Gastrocnemius medialis (tissue), 4 donors: ENCODE measurements at regions not wholly inside any gene's neighbourhood (a gene's known extent, or its start where the extent isn't known, plus 50 kb on each side); places are given as distances from the start of the nearest gene placed in this dataset.

ENCODE experiments used
- POLR2A ChIP-seq, 2 donors: fragments of 450-650 bp; IDR thresholded peaks; one replicate each; pipeline ENCODE4 v1.6.1; 2017; ENCODE audit warnings: antibody characterized with exemption in 2 of 2, mild to moderate bottlenecking in 2 of 2, moderate library complexity in 2 of 2
- TF ChIP-seq, protein P1 (sequence below), 5 experiments: fragments of 450-650 bp in 3 of 5; fragments of 200-600 bp in 2 of 5; sonication (generic) in 2 of 5; IDR thresholded peaks in 4 of 5; conservative IDR thresholded peaks in 1 of 5; 1 replicate in 4 of 5; 2 replicates in 1 of 5; pipeline ENCODE4 v1.5.1; 2016 to 2019; ENCODE audit warnings: antibody characterized with exemption in 5 of 5, mild to moderate bottlenecking in 3 of 5, moderate library complexity in 3 of 5

DNA sequence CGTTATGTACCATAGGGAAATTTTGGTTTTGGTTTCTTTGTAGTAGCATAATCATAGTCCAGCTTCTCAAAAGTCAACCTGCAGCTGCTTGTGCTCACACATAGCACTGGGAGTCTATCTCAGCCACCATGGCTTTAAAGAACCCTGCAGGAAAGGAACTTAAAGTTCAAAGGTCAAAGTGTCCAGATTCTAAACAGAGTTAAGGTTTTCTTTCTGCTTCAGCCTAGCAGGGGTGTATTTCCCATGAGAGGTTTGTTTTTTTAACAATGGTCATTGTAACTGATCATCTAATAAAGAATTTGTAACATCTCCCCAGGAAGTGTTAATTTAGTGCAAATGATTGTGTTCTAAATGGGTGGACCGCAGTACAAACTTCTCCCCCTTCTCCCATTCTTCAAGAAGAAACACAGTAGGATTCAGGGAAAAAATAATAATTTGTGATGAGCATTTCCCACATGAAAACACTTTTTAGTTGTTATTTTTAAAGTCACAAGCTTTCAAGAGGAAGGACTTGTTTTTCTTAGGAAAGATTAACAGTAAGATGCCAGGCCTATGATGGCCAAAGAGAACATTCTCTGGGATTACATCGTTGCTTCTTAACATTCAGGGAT, 168.0 kb downstream of the EFNB2 start:
- TF ChIP-seq, protein P1, sequence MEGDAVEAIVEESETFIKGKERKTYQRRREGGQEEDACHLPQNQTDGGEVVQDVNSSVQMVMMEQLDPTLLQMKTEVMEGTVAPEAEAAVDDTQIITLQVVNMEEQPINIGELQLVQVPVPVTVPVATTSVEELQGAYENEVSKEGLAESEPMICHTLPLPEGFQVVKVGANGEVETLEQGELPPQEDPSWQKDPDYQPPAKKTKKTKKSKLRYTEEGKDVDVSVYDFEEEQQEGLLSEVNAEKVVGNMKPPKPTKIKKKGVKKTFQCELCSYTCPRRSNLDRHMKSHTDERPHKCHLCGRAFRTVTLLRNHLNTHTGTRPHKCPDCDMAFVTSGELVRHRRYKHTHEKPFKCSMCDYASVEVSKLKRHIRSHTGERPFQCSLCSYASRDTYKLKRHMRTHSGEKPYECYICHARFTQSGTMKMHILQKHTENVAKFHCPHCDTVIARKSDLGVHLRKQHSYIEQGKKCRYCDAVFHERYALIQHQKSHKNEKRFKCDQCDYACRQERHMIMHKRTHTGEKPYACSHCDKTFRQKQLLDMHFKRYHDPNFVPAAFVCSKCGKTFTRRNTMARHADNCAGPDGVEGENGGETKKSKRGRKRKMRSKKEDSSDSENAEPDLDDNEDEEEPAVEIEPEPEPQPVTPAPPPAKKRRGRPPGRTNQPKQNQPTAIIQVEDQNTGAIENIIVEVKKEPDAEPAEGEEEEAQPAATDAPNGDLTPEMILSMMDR (IDR thresholded peaks at IDR 0.05 in 4 of 5, conservative IDR thresholded peaks at IDR 0.05 in 1 of 5), result no peak
- TF ChIP-seq POLR2A (IDR thresholded peaks at IDR 0.05), result no peak
